ENCODE measurements at regions not wholly inside any gene's neighbourhood (a gene's known extent, or its start where the extent isn't known, plus 50 kb on each side); places are given as distances from the start of the nearest gene placed in this dataset.

- Histone ChIP-seq H3K27me3 (replicated peaks in 1 of 4; ENCODE audit: control insufficient read depth in 3 of 4, extremely low read depth in 1 of 4, insufficient read depth in 3 of 4, low read length in 3 of 4) (no peaks in the 10 kb centered on the region), H3K79me1 (ENCODE audit: low read depth, low read length) (no peaks in the 10 kb centered on the region), H3K79me2 (ENCODE audit: control insufficient read depth in 1 of 2, insufficient read depth in 2 of 2, low read length in 2 of 2) (no peaks in the 10 kb centered on the region), H3K36me3 (ENCODE audit: control insufficient read depth in 2 of 4, insufficient read depth in 4 of 4, low read length in 3 of 4) (no peaks in the 10 kb centered on the region), H4K20me1 (replicated peaks in 1 of 2; ENCODE audit: control insufficient read depth in 1 of 2, insufficient read depth in 2 of 2, low read length in 2 of 2) (no peaks in the 10 kb centered on the region), H4K8ac (ENCODE audit: extremely low read depth, insufficient read depth, low read length) (no peak overlapping the region), H2BK15ac (ENCODE audit: low read length) (no peak overlapping the region), H3K27ac (ENCODE audit: low read depth, low read length) (no peak overlapping the region), H4K91ac (replicated peaks; ENCODE audit: insufficient read length, low read length) (no peak overlapping the region), H3K56ac (replicated peaks; ENCODE audit: insufficient read length, low read depth, low read length) (no peak overlapping the region), H3K4me1 (replicated peaks in 1 of 4; ENCODE audit: control insufficient read depth in 3 of 4, insufficient read depth in 4 of 4, low read length in 3 of 4) (no peaks in the 10 kb centered on the region), H3K23ac (ENCODE audit: insufficient read length) (no peak overlapping the region), H2AFZ (ENCODE audit: low read length) (no peak overlapping the region), H2BK120ac (replicated peaks; ENCODE audit: low read depth, low read length) (no peak overlapping the region), H3K9ac (replicated peaks in 1 of 4; ENCODE audit: extremely low read depth in 1 of 4, low read depth in 3 of 4, low read length in 3 of 4) (no peak overlapping the region), H2BK20ac (ENCODE audit: low read length) (no peak overlapping the region), H3K18ac (ENCODE audit: extremely low read depth, low read length) (no peak overlapping the region), H3K4ac (replicated peaks; ENCODE audit: insufficient read length, low read depth, low read length) (no peak overlapping the region), H2AK5ac (ENCODE audit: low read depth, low read length) (no peak overlapping the region), H3K9me3 (ENCODE audit: insufficient read depth in 2 of 2, low read depth in 1 of 2, low read length in 1 of 2) (peaks cover 84 to 100% of the 10 kb centered on the region in 2 experiments), H3K23me2 (ENCODE audit: low read depth, low read length) (no peaks in the 10 kb centered on the region), H4K5ac (ENCODE audit: insufficient read length, low read depth, low read length) (no peak overlapping the region), H3K4me3 (ENCODE audit: extremely low read depth in 1 of 4, insufficient read depth in 2 of 4, low read depth in 3 of 4, low read length in 4 of 4) (no peak overlapping the region), H2BK12ac (ENCODE audit: low read depth, low read length) (no peak overlapping the region), H3K4me2 (ENCODE audit: insufficient read depth in 1 of 2, low read depth in 2 of 2, low read length in 2 of 2) (no peak overlapping the region), H3K14ac (ENCODE audit: insufficient read length) (no peak overlapping the region), H2BK5ac (ENCODE audit: low read depth, low read length) (no peak overlapping the region)
- DNase-seq (ENCODE audit: low read depth in 1 of 2, low spot score in 2 of 2) (no peak), FAIRE-seq (no peak)
- TF ChIP-seq ASH2L (IDR thresholded peaks at IDR 0.05; ENCODE audit: low read length) (no peak), USF2 (IDR thresholded peaks at IDR 0.05; ENCODE audit: low read length) (no peak), TCF12 (IDR thresholded peaks at IDR 0.05; ENCODE audit: low read depth, low read length) (no peak), YY1 (IDR thresholded peaks at IDR 0.05; ENCODE audit: low read depth, low read length) (no peak), SP2 (IDR thresholded peaks at IDR 0.05; ENCODE audit: low read length) (no peak), CHD2 (IDR thresholded peaks at IDR 0.05; ENCODE audit: low read length) (no peak), CEBPB (IDR thresholded peaks at IDR 0.05; ENCODE audit: low read depth, low read length) (no peak), HDAC6 (IDR thresholded peaks at IDR 0.05; ENCODE audit: low read depth, low read length) (no peak), ZNF274 (IDR thresholded peaks at IDR 0.05; ENCODE audit: borderline replicate concordance, extremely low read depth, low read length) (no peak), KDM1A (IDR thresholded peaks at IDR 0.05; ENCODE audit: borderline replicate concordance, low read length) (no peak)
- 87% methylated on average over 30 of the region's 40 CpGs; no CpG with 5 or more reads in 1 of the 2 experiments for WGBS, 2 experiments (ENCODE audit: extremely low coverage in 1 of 2, insufficient coverage in 1 of 2, insufficient read length in 1 of 2, insufficient replicate concordance in 2 of 2, low coverage in 1 of 2, low lambda C conversion rate in 2 of 2, missing lambda C conversion rate in 1 of 2)
- ChIA-PET CTCF (ENCODE audit: partially characterized antibody) (interaction anchor here (0.8 kb wide), 1 partner anchor 11 kb away, joined by 3 read pairs; no protein-coding TSS in a partner anchor), POLR2A (ENCODE audit: partially characterized antibody) (no interaction called here)
Observed at GRCh38 chr1:2927393-2928360, 93.6 kb upstream of the ACTRT2 start.
